ENCODE measurements at regions not wholly inside any gene's neighbourhood (a gene's known extent, or its start where the extent isn't known, plus 50 kb on each side); places are given as distances from the start of the nearest gene placed in this dataset.

DNA sequence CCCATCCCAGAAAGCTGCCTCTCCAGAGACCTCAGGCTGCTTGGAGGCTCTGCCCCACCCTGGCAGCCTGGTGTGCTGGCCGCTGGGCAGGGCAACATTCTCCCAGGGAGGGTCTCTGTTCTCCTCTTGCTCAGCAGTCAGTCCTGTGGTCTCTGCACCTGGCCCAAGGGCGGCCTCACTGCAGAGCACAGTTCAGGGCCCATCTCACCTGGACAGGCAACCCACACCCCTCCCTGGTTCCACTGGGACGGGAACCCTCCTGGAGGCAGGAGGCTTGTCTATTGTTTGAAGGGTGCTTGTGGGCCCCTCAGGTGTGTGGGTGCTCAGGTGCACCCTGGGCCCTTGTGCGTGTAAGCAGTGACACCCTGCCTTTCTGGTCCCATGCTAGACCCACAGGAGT, 67.2 kb upstream of the OTOS start:
- DNase-seq: no peak
- in situ Hi-C loops (cut with MboI; ENCODE audit: low pct_unique_long_range_greater_than_20kb, low sequenced_read_pairs): no loop called here

DNA sequence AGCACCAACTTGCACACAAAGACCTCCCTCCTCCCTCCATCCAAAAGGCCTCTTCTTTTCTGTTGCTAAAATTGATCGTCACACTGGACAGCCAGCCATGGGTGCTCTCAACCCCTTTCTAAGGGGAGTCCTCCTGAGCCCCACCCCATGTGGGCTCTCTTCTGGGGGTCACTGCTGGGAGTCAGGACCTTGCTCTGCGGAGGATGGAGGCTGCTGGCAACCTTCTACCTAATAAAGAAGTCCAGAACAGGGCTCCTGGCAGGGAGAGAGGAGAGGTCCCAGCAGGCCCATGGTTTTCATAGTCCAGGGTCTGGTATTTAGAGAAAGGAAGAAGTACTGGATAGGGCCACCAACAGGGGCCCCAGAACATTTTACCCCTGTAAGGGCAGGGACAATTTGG, 67.6 kb upstream of the OTOS start:
- in situ Hi-C loops (cut with MboI; ENCODE audit: low pct_unique_long_range_greater_than_20kb, low sequenced_read_pairs): no loop called here
- DNase-seq: no peak

DNA sequence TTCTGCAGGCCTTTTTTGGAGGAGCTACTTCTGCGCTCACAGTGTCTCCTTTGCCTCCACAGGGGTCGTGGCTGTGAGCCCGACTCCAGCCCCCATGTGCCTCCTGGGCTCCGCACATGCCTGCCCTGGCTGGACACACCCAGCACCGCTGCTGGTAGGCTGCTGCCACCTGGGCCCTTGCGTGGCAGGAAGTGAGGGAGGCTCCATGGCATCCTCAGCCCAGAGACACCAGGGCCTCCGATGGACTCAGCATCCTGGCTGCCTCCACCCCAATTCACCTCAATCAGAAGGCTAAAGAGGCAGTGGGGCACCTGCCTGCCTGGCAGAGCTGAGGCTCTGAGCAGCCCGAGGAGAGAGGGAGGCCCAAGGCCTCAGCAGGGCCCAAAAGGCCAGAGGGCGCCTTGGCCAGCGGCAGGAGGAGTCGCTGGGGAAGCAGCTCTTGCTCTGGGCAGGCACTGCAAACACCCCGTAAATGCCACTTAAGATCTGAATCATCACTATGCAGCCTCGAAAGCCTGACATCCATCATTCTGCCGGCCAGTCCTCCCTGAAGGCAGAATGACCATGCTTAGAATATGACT, 68.3 kb upstream of the OTOS start:
- DNase-seq: no peak
- in situ Hi-C loops (cut with MboI; ENCODE audit: low pct_unique_long_range_greater_than_20kb, low sequenced_read_pairs): no loop called here

DNA sequence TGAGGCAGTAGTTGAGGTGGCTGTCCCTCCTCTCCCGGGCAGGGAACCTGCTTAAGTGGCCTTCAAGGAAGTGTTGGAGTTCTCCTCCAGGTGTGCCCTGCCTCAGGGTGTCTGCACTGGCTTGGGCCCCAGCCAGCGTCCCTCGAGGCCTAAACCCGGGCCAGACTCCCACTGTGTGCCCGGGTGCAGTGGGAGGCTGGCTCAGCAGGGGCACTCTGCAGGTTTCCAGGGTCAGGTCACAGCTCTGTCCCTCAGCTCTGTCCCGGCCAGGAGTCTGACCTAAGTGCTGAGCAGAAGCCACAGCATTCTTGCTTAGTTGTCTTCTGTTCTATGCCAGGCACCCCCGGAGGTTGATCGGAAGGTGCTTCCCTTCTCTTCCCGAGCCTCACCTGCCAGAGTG, 69.0 kb upstream of the OTOS start:
- no peak for DNase-seq
- in situ Hi-C loops (cut with MboI; ENCODE audit: low pct_unique_long_range_greater_than_20kb, low sequenced_read_pairs): no loop called here

DNA sequence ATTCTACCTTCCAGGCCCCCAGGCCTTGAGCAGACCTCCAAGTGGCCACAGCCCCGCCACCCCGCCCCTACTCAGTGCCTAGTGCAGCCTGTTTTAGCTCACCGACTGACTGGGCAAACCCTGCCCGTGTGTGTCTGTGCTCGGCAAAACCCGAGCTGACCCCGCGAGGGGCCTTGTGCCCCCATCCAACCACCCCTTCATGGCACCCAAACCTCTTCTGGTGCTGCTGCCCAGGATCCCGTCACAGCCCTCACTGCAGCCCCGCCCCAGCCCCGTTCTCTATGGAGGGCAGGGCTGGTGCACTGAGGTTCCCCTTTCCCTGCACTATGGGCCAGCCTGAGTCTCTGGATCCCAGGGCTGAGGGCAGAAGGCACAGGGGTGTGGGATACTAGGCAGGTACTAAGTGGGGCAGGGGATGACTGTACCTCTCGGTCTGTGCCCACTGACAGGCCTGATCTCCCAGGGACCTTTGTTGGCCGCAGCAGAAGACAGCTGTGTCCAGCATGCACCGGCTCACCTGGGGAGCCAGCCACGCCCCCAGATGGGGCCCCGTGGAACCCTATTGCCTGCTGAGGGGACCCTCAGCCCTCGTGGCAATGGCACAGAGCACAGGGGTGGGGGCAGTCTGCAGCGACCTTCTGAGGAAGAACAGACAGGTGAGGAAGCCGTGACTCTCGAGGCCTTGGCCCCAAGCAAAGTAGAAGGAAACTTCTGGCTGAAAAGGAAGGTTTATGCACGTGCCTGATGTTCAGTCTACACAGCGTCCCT, 69.9 kb upstream of the OTOS start:
- in situ Hi-C loops (cut with MboI; ENCODE audit: low pct_unique_long_range_greater_than_20kb, low sequenced_read_pairs): no loop called here
- no peak for DNase-seq

DNA sequence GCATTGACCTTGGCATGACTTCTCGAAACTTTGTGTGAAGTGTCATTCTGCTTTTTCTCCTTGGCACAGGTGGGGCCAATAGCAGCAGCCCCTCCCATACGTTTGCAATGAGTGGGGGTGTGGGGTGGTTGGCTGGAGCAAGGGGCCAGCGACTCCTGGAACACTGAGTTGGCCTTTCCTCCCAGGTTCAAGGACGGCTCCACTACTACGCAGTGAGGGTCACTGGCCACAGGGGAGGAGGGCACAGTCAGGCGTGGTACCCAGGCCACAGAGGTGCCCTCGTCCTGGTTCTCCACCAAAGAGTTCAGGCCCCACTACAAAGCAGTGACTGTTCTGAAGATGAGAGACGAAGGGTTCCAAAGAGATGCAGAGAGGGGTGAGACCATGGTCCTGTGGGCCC, 70.6 kb upstream of the OTOS start:
- DNase-seq: no peak
- in situ Hi-C loops (cut with MboI; ENCODE audit: low pct_unique_long_range_greater_than_20kb, low sequenced_read_pairs): no loop called here

DNA sequence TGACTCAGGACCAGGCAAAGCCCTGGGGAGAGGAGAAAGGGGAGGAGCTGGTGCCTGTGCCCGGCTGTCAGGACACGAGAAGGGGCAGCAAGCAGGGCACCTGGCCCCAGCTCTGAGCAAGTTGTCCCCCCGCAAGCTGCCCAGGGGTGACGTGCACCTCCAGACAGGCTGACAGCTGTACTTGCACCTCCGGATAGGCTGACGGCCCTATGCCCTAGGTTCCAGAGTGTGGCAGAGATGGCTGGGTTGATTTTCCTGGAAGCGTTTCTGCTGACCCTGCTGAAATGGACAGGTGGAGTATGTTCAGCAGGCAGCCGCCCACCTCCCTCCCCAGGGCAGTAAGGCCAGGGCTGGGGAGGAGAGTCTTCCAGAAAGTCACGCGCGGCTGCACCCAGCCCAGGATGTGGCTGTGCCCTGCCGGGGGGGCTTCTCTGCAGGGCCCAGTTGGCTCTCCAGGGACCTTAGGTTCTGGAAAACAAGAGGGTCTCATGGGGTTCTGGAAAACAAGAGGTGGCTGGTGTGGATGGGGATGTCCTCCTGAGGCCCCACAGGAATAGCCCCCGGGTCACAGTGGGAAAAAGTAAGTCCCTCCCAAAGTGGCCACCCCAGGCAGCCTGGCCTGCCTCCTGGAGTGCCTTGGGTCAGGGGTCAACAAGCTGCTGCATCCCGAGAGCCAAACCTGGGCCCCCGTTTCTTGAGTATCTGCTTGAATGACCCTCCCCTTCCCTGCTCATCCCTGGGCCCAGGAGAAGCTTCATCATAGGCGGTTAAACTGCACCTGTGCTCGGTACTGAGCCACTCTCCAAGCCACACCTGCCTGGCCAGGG, 71.4 kb upstream of the OTOS start:
- in situ Hi-C loops (cut with MboI; ENCODE audit: low pct_unique_long_range_greater_than_20kb, low sequenced_read_pairs): no loop called here
- DNase-seq: no peak

DNA sequence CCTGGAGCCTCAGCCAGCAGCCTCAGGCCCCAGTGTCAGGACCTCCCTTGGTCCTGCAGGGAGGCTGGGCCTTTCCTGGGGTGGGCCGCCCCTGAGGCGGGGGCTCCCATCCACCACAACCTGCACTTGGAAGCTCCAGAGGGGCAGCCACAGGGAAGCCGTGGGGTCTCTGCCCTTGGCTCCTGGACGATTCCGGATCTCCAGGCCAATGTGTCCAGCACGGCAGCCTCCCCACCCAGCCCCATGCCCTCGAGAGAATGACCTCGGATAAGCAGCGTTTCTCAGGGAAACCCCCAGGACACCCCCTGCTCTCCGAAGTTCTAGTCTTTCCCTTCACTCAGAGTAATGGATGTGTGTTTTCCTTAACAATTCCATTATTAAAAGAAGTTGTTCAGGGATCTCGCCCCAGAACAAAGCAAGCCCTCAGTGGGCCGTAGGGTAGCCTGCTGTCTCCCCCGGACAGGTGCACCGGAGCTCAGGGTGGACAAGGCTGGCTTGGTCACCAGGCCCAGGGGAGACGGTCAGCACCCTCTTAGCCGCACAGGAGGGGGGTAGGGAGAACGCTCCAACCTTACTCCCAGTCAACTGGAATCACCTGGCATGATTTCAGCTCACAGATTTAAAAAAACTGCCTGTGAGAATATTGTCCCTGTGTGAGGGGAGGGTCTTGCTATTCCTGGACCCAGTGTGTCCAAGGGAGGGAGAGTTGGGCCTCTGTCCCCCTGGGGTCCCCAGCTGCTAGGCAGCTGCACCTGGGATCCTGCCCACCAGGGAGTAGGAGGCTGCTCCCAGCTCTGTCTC, 72.2 kb upstream of the OTOS start:
- in situ Hi-C loops (cut with MboI; ENCODE audit: low pct_unique_long_range_greater_than_20kb, low sequenced_read_pairs): no loop called here
- no peak for DNase-seq

DNA sequence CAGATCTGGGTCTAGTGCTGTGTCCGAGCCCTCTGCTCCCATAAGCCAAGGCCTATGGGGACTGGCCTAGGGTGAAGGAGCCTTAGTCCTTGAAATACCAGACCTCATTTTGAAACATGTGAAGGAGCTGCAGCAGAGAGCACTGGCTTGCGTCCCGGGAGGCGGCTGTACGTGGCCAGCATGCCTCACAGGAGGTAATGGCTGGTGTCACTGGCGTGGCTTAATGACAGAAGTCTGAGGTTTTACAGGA, 72.7 kb upstream of the OTOS start:
- in situ Hi-C loops (cut with MboI; ENCODE audit: low pct_unique_long_range_greater_than_20kb, low sequenced_read_pairs): no loop called here
- DNase-seq: no peak

DNA sequence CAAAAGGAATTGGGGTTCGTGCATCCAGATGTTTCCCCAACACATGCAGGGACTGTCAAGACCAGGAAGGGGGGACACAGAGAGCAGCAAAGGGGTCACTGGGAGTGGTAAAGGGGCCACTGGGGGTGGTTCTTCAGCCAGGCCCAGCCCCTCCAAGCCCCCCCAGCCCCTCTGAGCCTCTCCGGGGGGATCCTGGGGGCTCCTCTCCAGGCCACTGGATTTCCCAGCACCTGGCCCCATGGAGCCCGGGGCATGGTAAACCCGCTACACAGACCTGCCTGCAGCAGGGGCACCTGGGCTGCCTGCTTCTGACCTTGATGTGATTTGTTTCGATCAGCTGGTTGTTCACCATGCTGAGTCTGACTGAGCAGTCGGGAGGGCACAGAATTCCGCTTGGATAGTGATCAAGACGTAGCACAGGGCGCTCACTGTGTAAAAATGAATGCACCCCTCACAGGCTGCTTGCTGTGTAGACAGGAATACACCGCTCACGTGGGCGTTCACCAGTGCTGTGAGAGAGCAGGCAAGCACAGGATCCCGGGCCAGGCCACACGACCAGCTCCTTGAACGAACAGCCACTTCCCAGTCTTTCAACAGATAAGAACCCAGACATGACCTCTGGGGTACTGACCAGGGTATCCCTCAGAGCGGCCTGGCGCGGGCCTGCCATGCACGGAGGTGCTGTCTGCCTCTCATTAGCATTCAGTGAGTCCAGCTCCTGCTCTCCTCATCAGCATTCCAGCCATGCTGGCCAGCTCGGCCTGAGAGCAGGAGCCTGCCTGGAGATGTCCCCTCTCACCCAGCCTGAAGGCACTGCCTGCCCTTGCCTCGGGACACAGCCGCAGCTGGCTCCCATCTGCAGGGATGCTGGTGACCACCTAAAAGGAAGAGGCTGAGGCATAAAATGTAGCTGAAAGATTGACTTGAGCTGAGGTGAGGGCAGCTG, 73.3 kb upstream of the OTOS start:
- in situ Hi-C loops (cut with MboI; ENCODE audit: low pct_unique_long_range_greater_than_20kb, low sequenced_read_pairs): no loop called here
- no peak for DNase-seq

DNA sequence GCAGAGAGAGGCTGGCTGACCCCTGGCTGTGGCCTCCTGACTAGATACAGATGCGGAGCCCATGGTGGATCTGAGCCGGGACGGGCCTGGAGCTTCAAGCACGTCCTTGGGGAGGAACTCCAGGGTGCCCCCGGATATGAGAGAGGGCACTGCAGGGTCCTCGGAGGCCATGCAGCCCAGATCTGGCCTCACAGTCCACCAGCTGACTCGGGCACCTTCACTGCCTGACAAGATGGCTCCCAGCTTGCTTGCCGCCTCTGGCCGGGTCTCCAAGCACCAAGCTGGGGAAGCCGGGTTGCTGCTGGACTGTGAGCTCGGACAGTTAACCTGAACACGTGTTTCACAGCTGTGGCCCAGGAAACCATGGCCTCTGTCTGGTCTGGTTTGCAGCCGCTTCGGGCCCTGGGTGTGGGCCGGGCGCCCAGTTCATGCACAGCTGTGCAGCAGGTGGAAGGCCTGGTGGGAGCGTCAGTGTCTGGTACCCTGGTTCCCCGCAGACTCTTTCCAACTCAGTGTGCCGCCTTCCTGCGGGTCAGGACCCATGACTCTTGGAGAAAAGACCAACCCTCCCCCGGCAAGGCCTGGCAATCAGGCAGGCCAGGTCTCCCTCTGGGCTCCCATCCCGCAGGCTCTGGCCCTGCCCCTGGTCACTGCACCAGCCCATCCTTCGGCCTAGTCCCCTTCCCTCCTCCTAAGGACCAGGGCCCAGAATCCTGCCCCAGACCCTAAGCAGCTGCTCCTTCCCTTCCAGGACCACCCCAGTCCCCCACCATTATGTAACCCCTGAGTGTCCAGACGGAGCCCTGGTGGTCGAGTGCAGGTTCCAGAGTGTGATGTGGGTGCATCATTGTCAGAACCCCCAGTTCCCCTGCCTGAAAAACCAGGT, 74.6 kb upstream of the OTOS start:
- in situ Hi-C loops (cut with MboI; ENCODE audit: low pct_unique_long_range_greater_than_20kb, low sequenced_read_pairs): no loop called here
- no peak for DNase-seq

DNA sequence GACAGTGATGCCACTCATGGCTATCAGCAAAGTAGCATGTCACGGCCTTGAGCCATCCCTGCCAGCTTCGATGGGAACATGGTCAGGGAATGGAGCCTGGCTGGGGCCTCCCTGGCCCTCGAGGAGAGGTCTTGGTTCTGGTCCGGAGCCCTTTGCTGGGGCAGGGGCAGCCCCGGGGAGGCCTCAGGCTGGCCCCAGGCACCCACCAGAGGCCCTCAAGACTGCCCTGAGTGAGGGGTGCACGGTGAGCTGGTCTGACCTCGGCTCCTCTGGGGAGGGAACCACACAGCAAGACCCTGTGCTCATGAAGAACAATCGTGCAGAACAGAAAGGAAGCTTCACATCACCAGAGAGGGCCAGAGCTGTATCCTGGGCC, 75.2 kb upstream of the OTOS start:
- no peak for DNase-seq
- in situ Hi-C loops (cut with MboI; ENCODE audit: low pct_unique_long_range_greater_than_20kb, low sequenced_read_pairs): no loop called here

DNA sequence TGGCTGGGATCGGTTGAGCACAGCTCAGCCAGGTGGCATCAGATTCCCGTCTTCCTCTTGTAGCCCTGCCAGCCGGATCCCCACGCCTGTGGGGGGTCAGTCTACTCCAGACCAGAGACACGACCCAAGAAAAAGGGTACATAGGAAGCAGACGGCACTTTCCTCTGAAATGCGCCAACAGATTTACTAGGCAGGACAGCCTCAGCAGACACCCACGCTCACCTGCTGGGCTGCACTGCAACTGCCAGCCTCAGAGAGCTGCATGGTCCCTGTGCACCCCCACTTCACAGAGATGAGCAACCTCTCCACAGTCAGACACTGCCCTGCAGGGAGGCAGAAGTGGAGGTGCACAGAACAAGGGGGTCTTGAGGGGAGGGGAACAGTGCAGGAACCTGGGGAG, 75.7 kb upstream of the OTOS start:
- no peak for DNase-seq
- in situ Hi-C loops (cut with MboI; ENCODE audit: low pct_unique_long_range_greater_than_20kb, low sequenced_read_pairs): no loop called here

DNA sequence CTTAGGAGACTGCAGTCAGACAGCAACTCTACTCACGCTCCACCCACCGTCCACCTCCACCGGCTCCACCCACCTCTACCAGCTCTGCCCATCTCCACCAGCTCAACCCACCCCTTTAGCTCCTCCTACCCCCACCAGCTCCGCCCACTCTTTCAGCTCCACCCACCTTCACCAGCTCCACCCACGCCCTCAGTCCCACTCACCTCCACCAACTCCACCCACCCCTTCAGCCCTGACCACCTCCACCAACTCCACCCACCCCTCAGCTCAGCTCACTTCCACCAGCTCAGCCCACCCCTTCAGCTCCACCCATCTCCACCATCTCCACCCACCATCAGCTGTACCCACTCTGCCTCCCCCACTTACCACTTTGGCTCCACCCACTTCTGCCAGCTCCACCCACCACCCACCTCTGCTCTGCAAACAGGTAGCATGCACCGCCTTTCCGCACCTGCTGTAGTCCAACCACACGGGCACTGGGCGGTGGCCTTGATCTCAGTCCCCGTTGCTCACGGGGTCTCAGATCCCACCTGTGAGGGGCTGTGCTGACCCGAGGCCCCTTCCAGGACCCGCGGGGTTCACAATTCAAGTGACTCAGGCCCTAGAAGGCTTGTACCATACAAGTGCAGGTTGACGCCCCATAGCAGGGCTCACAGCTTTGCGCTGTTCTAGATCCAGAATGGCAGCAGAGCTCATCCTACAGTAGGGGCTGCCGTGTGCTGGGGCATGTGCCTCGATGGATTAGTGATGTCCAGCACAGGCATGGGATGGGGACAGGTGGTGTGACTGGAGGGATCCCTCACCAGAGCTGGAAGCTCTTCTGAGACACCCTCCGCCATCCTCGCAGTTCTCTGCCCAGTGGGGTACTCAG, 77.2 kb upstream of the OTOS start:
- in situ Hi-C loops (cut with MboI; ENCODE audit: low pct_unique_long_range_greater_than_20kb, low sequenced_read_pairs): no loop called here
- DNase-seq: no peak

DNA sequence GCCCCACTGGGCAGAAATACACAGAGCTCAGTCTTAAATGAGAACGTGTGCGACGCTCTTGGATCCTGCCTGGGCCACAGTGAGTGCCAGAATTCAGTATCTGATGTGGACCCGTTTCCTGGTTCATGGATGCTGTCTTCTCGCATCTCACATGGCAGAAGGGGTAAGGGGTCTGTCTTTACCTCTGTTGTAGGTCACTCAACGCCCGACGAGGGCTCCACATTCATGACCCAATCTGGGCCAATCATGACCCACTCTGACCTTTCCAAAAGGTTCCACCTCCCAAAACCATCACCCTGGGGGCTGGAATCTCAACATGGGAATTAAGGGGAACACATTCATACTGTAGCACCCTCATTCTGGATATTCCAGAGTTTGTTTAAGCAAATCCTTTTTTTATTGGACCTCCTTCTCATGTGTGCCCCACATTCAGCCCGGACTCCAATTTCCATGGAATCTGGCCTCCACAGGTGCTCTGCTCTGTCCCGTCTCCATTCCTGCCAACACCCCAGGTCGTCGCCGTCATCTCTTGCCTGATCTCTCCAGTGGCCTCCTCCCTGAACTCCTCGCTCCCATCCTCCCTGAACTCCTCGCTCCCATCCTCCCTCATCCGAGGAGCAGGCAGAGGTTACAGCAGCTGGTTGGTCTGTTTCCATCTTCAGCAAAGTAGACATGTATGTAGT, 78.9 kb upstream of the OTOS start:
- DNase-seq: no peak
- in situ Hi-C loops (cut with MboI; ENCODE audit: low pct_unique_long_range_greater_than_20kb, low sequenced_read_pairs): no loop called here

DNA sequence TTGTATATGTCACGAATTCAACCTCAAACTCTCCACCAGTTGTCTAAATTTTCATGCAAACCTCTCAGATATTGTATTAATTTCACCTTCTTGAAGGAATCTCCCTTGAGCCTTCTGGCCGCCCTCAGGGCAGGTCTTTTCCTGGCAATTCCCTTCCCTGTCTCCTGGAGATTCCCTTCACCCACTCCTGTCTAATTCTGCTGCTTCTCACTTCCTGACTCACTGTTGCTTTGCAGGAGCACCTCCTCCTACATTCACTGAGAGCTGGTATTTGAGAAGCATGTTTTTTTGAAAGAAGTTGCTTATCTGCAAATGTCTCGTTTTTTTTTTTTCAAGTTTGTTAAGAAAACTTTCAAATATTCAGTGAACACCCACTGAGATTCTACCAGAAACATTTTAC, 79.9 kb upstream of the OTOS start:
- no peak for DNase-seq
- in situ Hi-C loops (cut with MboI; ENCODE audit: low pct_unique_long_range_greater_than_20kb, low sequenced_read_pairs): no loop called here

DNA sequence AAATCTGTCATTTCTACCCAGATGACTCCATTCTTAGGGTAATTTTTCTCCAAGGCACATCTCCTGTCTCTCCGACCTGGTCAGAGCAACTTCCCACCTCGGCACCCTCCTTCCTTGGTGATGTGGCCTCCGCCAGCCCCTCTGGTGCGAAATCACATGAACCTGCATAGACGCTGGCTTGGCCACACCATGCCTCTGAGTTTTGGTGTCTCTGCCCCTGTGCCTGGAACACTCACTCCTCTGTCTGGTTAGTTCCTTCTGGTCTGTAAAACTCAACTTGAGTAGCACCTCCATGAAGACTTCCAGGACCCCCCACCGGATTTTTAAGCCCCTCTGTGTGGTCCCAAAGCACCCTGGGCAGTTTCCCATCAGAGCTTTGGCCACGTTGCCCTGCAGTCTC, 83.2 kb upstream of the OTOS start:
- in situ Hi-C loops (cut with MboI; ENCODE audit: low pct_unique_long_range_greater_than_20kb, low sequenced_read_pairs): no loop called here
- no peak for DNase-seq

All from KBM-7 (cell line).